ENCODE measurements at regions not wholly inside any gene's neighbourhood (a gene's known extent, or its start where the extent isn't known, plus 50 kb on each side); places are given as distances from the start of the nearest gene placed in this dataset.

GRCh38 chr5:130397132-130397531 lies 492.9 kb downstream of the CHSY3 start:
- TF ChIP-seq POLR2AphosphoS5 (IDR thresholded peaks at IDR 0.05; ENCODE audit: low read depth, low read length): no peak
- TF ChIP-seq SPI1 (IDR thresholded peaks at IDR 0.05; ENCODE audit: low read depth, low read length): no peak
